MM.1S (cell line): ENCODE measurements at regions not wholly inside any gene's neighbourhood (a gene's known extent, or its start where the extent isn't known, plus 50 kb on each side); places are given as distances from the start of the nearest gene placed in this dataset.

Experiments
- DNase-seq: peaks from one replicate; pipeline ENCODE4 v3.0.0-alpha.2; 2015
- H2AFZ ChIP-seq: fragments of 300-600 bp; sonication (generic); 2 replicates; pipeline ENCODE4 v1.6.0; 2016; ENCODE audit warnings: antibody characterized with exemption, low read length
- H3F3A ChIP-seq: fragments of 300-600 bp; sonication (generic); 2 replicates; pipeline ENCODE4 v1.6.1; 2016; ENCODE audit warnings: mild to moderate bottlenecking, antibody characterized with exemption, low read length, moderate library complexity, mixed read lengths; ENCODE audit not compliant: insufficient read depth
- H3K27ac ChIP-seq: fragments of 300-600 bp; sonication (generic); 2 replicates; pipeline ENCODE4 v1.5.1; 2016; ENCODE audit warnings: mild to moderate bottlenecking, low read length
- H3K27me3 ChIP-seq: fragments of 300-600 bp; sonication (generic); replicated peaks from 2 replicates; pipeline ENCODE4 v1.6.0; 2016; ENCODE audit warnings: low read length; ENCODE audit not compliant: insufficient read depth
- H3K36me3 ChIP-seq: fragments of 300-600 bp; sonication (generic); replicated peaks from 2 replicates; pipeline ENCODE4 v1.6.1; 2016; ENCODE audit warnings: mild to moderate bottlenecking, low read length, mixed read lengths; ENCODE audit not compliant: insufficient read depth
- H3K4me1 ChIP-seq: fragments of 300-600 bp; sonication (generic); 2 replicates; pipeline ENCODE4 v1.6.1; 2016; ENCODE audit warnings: low read length, mixed read lengths
- H3K4me2 ChIP-seq: fragments of 300-600 bp; sonication (generic); 2 replicates; pipeline ENCODE4 v1.6.0; 2016; ENCODE audit warnings: low read depth, low read length
- H3K4me3 ChIP-seq: fragments of 300-600 bp; sonication (generic); 2 replicates; pipeline ENCODE4 v1.5.1; 2016; ENCODE audit warnings: low read length, mixed read lengths
- H3K79me2 ChIP-seq: fragments of 300-600 bp; sonication (generic); 2 replicates; pipeline ENCODE4 v1.6.1; 2016; ENCODE audit warnings: mixed run types, low read length, mixed read lengths
- H3K9ac ChIP-seq: fragments of 300-600 bp; sonication (generic); 2 replicates; pipeline ENCODE4 v1.6.1; 2016; ENCODE audit warnings: low read length, mixed read lengths
- H3K9me2 ChIP-seq: fragments of 300-600 bp; sonication (generic); replicated peaks from 2 replicates; pipeline ENCODE4 v1.6.1; 2016; ENCODE audit warnings: mild to moderate bottlenecking, low read length, mixed read lengths; ENCODE audit not compliant: insufficient read depth
- H3K9me3 ChIP-seq: fragments of 300-600 bp; sonication (generic); replicated peaks from 2 replicates; pipeline ENCODE4 v1.6.1; 2016; ENCODE audit warnings: mild to moderate bottlenecking, low read length, mixed read lengths; ENCODE audit not compliant: insufficient read depth
- H4K20me1 ChIP-seq: fragments of 300-600 bp; sonication (generic); 2 replicates; pipeline ENCODE4 v1.6.1; 2016; ENCODE audit warnings: mild to moderate bottlenecking, low read length, moderate library complexity, mixed read lengths; ENCODE audit not compliant: insufficient read depth
- CTCF ChIP-seq: fragments of 300-600 bp; sonication (generic); IDR thresholded peaks from 2 replicates; pipeline ENCODE4 v1.5.1; 2016; ENCODE audit warnings: antibody characterized with exemption, low read length, mixed read lengths
- EZH2 ChIP-seq: fragments of 300-600 bp; sonication (generic); optimal IDR thresholded peaks from 2 replicates; pipeline ENCODE3; 2017; ENCODE audit warnings: low read depth, mild to moderate bottlenecking, antibody characterized with exemption, low read length, mixed read lengths
- EZH2phosphoT487 ChIP-seq: fragments of 300-600 bp; sonication (generic); IDR thresholded peaks from 2 replicates; pipeline ENCODE4 v1.6.1; 2018; ENCODE audit warnings: antibody characterized with exemption, low read length

DNA sequence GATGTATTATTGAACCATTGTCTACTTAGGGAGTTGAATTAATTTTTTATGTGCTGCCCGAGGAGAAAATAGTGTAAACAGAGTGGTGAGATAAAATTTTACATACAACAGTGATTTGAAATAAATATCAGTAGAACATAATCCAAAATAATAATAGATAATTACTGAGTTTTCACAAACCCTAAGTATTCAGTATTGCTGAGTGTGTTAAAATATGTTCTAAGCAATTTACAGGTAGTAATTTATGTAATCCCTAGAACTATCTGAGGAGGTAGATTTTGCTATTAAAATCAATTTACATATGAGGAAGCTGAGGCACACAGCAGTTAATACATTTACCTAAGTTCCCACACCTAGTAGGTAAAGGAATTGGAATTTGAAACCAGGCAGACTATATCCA, 134.7 kb upstream of the FAT1 start:
- no peaks in the 10 kb centered on the region for H3K79me2 ChIP-seq
- H3K4me3 ChIP-seq = no peak overlapping the region
- no peak overlapping the region for H3K27ac ChIP-seq
- no peak for DNase-seq
- H3K9ac ChIP-seq = no peak overlapping the region
- no peaks in the 10 kb centered on the region for H4K20me1 ChIP-seq
- H3F3A ChIP-seq = peaks cover 4% of the 10 kb centered on the region; the same call in 1 of the 2 replicates
- peaks cover 14% of the 10 kb centered on the region for H3K4me1 ChIP-seq
- 0 out of 2 replicates have a peak, but pooled peaks cover 3% of the 10 kb centered on the region for H3K9me2 ChIP-seq
- no peaks in the 10 kb centered on the region for H3K9me3 ChIP-seq
- no peaks in the 10 kb centered on the region for H3K27me3 ChIP-seq
- H2AFZ ChIP-seq = no peak overlapping the region
- H3K4me2 ChIP-seq = no peak overlapping the region
- TF ChIP-seq EZH2phosphoT487 = no peak
- TF ChIP-seq CTCF = no peak
- no peak for TF ChIP-seq EZH2
- no peaks in the 10 kb centered on the region for H3K36me3 ChIP-seq

- Histone ChIP-seq H3K9me3 (no peaks in the 10 kb centered on the region), H3K4me2 (no peak overlapping the region), H4K20me1 (no peaks in the 10 kb centered on the region), H3K9ac (no peak overlapping the region), H3K9me2 (0 out of 2 replicates have a peak, but pooled peaks cover 3% of the 10 kb centered on the region), H3K79me2 (no peaks in the 10 kb centered on the region), H3K4me1 (peaks cover 3% of the 10 kb centered on the region), H3K27me3 (no peaks in the 10 kb centered on the region), H3F3A (no peaks in the 10 kb centered on the region), H3K27ac (no peak overlapping the region), H2AFZ (no peak overlapping the region), H3K36me3 (no peaks in the 10 kb centered on the region), H3K4me3 (no peak overlapping the region)
- no peak for DNase-seq
- TF ChIP-seq CTCF = no peak
- no peak for TF ChIP-seq EZH2
- TF ChIP-seq EZH2phosphoT487 = no peak
These were observed 135.8 kb upstream of the FAT1 start for GRCh38 chr4:186859420-186859819.

DNA sequence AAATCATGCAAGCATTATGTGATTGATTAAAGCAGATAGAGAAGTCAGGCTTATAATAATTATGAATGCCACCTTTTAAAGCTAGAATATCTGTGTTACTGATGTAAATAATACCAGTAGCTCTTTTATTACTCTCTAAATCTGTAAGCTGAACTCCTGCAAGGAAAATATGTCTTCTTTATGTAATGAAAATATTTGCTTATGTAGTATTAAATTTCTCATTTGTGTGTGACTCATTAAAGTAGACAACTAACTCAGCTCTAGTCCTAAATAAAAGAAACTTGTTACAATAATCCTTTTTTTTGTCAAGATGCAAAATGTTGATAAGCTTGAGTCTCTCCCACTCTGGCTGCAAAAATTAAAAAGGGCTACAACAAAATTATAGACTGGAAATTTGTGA, 137.7 kb upstream of the FAT1 start:
- Histone ChIP-seq H2AFZ (no peak overlapping the region), H3K36me3 (no peaks in the 10 kb centered on the region), H3K27ac (no peak overlapping the region), H3K9me2 (no peaks in the 10 kb centered on the region), H3K9me3 (no peaks in the 10 kb centered on the region), H3K27me3 (no peaks in the 10 kb centered on the region), H4K20me1 (no peaks in the 10 kb centered on the region), H3F3A (no peaks in the 10 kb centered on the region), H3K79me2 (no peaks in the 10 kb centered on the region), H3K4me1 (no peaks in the 10 kb centered on the region), H3K4me2 (no peak overlapping the region), H3K4me3 (no peak overlapping the region), H3K9ac (no peak overlapping the region)
- TF ChIP-seq CTCF (no peak), EZH2phosphoT487 (no peak), EZH2 (no peak)
- no peak for DNase-seq
